HG02759 (cell line): ENCODE measurements at regions not wholly inside any gene's neighbourhood (a gene's known extent, or its start where the extent isn't known, plus 50 kb on each side); places are given as distances from the start of the nearest gene placed in this dataset.

Experiments used
- ATAC-seq: cut with Tn5 transposase; IDR thresholded peaks from one replicate; pipeline ENCODE4 v1.9.1; 2021; ENCODE audit warnings: mild to moderate bottlenecking, moderate library complexity; ENCODE audit not compliant: unreplicated experiment

GRCh38 chr1:14128096-14128495, 428.1 kb downstream of the PRDM2 start:
- no peak for ATAC-seq

- ATAC-seq, result no peak
Observed at GRCh38 chr1:14129009-14129408, 429.0 kb downstream of the PRDM2 start.

- no peak for ATAC-seq
Observed at GRCh38 chr1:14135070-14135469, 435.1 kb downstream of the PRDM2 start.

GRCh38 chr1:14136152-14136763, 436.3 kb downstream of the PRDM2 start:
- ATAC-seq, result no peak

GRCh38 chr1:14136881-14137280, 436.9 kb downstream of the PRDM2 start:
- no peak for ATAC-seq

- ATAC-seq, result no peak
Observed at GRCh38 chr1:14137411-14138134, 437.6 kb downstream of the PRDM2 start.

- ATAC-seq, result no peak
Observed at GRCh38 chr1:14138135-14138506, 438.1 kb downstream of the PRDM2 start.

- no peak for ATAC-seq
Observed at GRCh38 chr1:14138687-14139086, 438.7 kb downstream of the PRDM2 start.

- ATAC-seq, result no peak
Observed at GRCh38 chr1:14140831-14141401, 440.9 kb downstream of the PRDM2 start.

GRCh38 chr1:14141656-14142055, 441.7 kb downstream of the PRDM2 start:
- no peak for ATAC-seq

GRCh38 chr1:14142397-14143100, 442.6 kb downstream of the PRDM2 start:
- no peak for ATAC-seq

GRCh38 chr1:14143777-14144176, 443.8 kb downstream of the PRDM2 start:
- no peak for ATAC-seq

- ATAC-seq, result no peak
Observed at GRCh38 chr1:14148526-14148925, 448.5 kb downstream of the PRDM2 start.

GRCh38 chr1:14149431-14149830, 449.1 kb upstream of the KAZN start:
- ATAC-seq, result no peak

GRCh38 chr1:14156543-14156942, 441.9 kb upstream of the KAZN start:
- no peak for ATAC-seq

GRCh38 chr1:14160781-14161180, 437.7 kb upstream of the KAZN start:
- ATAC-seq, result no peak

- ATAC-seq, result no peak
Observed at GRCh38 chr1:14163246-14163645, 435.2 kb upstream of the KAZN start.

GRCh38 chr1:14165371-14165801, 433.1 kb upstream of the KAZN start:
- ATAC-seq, result no peak

GRCh38 chr1:14167884-14168283, 430.6 kb upstream of the KAZN start:
- ATAC-seq, result no peak

GRCh38 chr1:14168326-14169063, 430.0 kb upstream of the KAZN start:
- ATAC-seq, result no peak

- ATAC-seq, result no peak
Observed at GRCh38 chr1:14173598-14173997, 424.9 kb upstream of the KAZN start.
